COLO829 (cell line): ENCODE measurements at regions not wholly inside any gene's neighbourhood (a gene's known extent, or its start where the extent isn't known, plus 50 kb on each side); places are given as distances from the start of the nearest gene placed in this dataset.

Experiments used
- DNase-seq: peaks from one replicate; pipeline ENCODE4 v3.0.0; 2012; ENCODE audit warnings: low spot score

DNA sequence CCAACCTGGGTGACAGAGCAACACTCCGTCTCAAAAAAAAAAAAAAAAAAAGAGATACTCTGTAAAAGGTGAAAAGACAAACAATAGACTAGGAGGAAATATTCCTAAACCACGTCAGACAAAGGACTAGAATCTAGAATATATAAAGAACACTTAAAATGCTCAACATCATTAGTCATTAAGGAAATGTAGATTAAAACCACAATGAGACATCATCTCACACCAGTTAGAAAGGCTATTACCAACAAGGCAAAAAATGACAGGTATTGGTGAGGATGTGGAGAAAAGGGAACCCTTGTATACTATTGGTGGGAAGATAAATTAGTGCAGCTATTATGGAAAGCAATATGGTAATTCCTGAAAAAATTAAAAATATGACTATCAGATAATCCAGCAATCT, 903.1 kb upstream of the SOX9 start:
- no peak for DNase-seq

DNA sequence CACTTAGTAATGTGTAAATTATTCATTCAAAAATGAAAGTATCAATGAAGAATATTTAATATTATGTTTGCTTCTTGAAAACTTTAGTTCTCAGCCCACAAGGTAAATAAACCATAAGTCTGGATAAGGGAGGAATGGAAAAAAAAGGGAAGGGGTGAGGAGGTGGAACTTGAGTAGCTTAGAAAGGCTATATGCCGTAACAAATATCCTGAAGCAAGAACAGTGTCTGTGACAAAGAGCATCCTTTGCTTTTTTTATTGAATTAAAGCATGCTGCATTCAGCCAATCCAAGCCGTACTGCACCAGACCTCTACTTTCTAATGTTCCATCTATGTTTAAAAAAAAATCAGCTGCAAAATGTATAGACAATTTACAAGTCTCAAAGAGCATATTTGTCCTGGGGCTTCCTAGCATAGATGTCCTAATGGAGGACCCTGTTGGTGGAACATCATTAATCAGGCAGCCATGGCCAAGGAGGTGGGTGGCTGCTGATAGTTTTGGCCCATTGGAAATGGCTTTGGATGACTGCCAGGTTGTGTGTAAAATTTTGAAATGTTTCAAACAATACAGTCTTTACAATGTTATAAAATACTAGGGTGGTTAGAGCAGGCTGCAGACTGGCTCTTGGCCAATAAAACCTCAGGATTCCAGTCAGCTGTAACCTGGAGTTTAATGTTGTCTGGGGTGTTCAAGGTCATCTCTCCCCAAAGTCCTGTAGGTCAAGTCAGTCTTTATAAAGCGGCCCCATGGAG, 895.8 kb upstream of the SOX9 start:
- DNase-seq, result no peak

DNA sequence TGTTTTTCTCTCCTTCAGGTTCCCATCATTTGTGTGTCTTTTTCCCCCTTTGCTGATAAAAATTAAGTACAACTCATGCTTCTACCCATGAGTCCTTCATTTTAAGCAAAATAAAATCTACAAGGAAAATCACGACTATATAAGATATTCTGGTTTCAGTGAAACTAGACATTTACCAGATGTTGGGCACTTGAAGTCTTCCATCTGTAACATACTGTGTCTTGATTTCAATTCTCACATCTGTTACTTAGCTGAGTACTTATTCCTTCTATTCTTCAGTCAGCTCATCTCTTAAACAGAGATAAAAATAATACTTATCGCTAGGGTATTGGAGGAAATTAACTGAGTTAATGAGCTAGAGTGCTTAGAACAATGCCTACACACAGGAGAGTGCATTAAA, 893.0 kb upstream of the SOX9 start:
- no peak for DNase-seq

DNA sequence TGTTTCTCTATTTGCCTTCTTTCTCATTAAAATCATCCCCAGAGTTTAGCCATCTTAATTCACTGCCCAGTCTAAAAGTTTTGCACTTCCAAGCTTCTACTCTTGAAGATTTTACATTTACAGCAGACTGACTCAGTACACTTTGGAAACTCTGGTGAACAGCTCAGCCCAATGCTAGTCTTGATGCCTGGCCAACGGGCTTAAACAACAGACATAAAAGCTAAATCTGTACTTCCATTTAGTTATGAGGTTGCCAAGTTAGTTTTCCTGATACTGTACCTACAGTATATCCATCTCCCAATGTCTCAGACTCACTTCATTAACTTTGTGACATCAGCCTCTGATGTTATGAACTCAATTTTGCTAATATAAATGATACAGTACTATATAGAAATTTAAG, 891.8 kb upstream of the SOX9 start:
- DNase-seq, result no peak

DNA sequence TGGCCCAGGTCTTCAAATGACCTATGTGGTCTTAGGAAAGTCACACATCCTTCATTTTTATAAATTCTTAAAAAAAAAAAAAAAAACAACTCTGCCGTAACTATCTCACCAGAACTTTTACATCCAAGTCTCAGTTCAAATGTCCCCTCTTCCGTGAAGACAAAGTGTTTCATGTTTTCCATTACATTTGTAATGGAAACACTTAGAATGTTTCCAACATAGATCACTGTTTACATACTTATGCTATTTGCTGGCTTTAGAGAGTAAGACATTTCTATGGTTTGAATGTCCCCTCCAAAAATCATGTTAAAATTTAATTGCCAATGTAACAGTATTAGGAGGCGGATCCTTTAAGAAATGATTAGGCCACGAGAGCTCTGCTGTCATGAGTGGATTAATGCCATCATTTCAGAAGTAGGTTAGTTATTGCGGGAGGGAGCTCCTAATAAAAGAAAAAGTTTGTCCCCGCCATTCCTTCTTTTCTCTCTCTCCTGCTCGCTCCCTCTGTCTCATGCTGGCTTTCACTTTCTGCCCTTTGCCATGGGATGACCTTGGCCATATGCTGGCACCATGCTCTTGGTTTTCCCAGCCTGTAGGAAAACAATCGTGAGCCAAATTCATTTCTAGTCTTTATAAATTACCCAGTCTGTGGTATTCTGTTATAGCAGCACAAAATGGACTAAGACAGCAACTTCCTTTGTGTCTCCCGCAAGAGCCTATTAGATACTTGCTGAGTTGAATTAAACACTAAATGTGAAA, 887.8 kb upstream of the SOX9 start:
- DNase-seq, result no peak

DNA sequence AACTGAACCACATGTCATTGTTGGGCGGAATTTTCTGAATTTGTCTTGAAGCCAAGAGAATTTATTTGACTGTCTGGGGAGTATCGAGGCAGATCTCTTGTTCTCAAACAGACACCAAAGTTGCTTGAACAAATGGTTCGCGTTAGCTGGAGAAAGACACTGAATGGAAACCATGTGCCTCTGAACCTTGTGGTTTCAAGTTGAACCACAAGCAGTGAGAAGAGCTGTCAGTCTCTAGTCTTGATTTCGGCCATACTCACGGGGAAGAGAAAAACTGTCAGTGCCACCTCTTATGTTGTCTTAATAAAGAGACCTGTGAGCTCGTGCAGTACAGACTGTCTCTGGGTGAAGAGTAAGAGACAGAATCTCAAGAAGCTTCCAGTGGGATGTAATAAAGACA, 886.5 kb upstream of the SOX9 start:
- no peak for DNase-seq

DNA sequence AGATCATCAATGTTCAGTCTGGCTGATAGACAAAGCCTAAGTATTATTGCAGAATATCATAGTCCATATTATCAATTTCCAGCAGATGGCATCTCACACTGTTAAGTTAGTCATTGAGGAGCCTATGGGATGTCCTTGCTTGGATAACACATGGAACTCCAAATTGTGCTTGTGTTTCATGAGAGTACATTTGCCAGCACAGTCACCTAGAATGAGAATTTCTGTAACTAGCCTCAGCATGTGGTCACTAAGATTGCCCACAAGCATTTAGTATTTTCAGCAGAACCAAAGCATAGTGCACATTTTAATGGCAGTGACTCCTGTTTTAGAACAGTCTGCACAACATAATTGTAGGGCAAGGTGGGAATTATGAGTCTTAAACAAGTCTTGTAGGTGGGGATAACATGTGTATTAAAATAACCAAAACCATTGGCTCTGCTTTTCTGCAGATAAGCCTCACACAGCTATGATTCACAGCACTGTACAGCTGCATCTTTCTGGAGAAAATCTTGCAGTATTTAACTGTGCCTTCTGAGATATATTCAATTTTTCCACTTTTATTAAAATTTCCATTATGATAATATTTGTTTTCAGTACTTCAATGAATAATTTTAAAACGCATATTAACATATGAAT, 882.8 kb upstream of the SOX9 start:
- DNase-seq, result peak; percentile 2

DNA sequence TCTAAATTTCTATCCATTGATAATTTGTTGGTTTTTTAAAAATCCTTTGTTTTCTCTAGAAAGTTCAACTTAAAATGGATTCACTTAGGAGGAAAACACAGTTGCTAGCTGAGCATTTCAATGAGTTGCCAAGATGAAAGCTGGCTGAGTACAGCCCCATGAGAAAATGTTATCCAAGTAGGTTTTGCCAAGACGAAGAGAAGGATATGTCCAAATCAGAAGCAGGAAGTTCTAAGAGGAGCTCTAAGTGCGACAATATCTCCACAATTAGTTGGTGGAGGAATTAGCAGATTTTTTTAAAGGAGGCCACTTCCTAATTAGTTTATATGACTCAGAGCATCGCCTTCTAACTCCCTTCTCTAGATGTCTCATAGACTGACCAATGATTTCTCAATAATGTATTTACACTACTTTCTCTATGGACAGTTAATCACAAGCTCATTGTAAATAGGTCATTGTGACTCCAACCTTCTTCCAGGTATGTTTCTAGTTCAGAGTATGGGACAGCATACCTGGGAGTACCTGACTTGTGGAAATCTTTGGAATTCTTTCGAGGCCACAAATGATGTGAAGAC, 873.3 kb upstream of the SOX9 start:
- no peak for DNase-seq

DNA sequence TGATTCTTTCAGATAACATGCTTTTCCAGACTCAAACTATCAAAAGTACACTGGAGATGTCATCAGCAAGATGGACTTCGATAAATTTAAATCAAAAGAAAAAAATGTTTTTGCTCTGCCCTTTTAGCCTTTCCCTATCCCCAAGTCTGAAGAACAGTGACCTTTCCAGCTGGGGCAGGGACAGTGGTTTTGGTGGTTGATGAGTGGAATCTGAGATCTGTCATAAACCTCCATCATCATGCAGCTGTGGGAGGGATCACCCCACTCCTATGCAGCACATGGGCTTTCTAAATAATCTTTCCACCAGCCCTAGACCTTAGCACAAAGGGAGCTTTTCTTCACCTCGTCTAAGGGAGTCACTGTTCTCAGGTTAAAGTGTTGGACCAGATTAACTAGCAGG, 869.5 kb upstream of the SOX9 start:
- DNase-seq, result no peak

DNA sequence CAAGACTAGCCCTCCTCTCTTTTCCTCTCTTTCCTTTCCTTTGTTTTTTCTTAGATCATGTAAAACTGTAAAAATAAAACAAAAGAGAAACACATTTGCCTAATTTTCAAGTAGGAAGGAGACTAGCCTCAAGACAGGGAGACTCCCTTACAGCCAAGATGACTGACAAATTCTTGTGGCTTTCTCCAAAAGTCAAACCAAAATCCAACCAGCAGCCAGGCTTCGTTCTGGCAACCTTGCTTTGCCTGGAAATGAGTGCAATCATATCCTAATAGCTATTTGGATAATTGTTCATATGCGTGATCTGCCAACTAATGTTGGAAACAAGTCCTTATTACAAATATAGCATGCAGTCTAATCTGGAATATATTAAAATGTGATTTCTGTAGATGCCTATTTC, 868.9 kb upstream of the SOX9 start:
- DNase-seq, result no peak

DNA sequence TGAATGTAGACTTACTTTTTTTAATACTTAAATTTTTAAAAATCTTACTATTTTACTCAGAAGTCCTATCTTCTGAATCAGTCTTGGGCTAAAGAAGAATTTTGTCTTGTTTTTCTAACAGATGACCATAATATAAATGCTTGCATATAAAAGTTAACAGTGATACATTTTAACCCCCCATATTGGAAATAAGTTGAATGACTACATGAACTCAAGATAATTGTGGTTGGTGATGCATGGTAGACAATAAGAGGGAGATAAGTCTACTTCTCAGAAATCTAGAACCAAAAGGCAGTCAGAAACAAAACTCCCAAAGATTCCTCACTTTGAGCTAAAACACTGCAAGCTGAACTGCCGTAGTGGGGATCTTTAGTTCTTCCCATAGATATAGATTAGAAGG, 868.4 kb upstream of the SOX9 start:
- no peak for DNase-seq

DNA sequence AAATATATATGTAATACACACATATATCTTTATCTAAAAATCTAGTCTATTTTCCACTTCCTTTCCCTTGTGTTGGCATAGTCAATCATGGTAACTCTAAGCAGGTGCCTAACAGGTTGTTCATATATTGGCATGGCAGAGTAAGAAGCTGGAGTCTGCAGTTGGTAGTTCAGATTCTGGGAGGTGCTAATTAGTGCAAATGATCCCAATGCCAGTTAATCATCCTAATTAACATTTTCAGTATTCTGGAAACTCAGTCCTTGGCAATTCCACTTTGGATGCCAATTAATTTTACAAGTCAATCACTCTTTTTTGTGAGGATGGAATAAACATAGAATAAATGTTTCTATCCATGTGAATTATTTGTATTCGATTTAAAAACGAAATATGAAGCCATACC, 863.7 kb upstream of the SOX9 start:
- no peak for DNase-seq

DNA sequence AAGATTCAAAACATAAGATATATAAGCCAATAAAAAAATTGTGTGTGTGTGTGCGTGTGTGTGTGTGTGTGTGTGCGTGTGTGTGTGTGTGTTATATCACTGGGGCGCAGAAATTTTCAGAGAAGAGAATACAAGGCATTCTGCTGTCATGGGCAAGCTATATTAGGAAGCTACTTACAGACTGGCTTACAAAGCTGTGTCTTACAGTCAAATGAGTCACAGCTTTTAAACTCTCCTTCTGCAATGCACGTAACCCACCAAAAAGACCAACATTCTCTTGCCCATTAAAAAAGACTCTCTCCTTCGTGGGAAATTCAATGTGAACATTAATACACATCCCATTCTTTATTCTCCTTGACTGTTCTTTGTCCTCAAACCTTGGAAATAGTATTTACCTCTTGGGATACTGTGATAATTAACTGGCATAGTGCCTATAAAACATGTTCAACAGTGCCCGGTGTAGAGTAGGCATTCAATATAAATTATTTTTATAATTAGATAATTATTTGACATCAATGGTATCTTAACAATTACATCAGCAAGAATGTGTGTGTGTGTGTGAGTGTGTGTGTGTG, 860.4 kb upstream of the SOX9 start:
- DNase-seq, result peak; percentile 3

DNA sequence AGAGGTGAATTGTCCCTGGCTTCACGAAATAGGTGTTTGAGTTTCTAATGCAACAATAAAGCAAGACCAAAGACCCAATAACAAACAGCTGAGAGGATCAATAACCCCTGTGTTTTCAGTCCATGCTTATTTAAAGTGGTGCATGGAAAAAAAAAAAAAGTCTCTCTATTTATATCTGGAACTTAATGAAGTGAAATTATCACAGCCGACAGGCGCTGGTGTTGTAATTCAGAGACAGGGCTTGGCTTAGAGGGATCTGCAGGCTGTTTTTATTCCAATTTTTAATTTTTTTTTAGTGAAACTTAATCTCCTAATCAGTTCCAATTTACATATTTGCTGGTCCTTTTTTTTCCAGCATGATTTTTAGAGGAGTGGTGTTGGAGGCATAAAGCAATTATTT, 858.2 kb upstream of the SOX9 start:
- DNase-seq, result no peak

DNA sequence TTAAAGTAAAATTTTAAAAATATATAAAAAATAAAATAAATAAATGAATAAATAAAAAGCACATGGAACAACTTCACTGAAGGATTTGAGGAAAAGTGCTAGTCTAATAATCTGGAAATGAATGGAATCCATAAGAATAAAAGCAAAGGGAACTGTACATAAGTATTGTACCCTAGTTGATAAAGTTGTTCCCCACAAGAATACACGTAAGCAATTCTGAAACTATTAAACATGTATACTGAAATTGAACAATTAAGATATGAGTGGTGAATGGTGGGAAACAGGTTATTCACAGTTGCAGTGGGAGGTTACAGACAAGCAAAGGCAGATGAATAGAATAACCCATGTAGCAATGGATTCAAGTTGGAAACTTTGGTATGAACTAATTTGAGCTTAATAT, 853.2 kb upstream of the SOX9 start:
- DNase-seq, result no peak

DNA sequence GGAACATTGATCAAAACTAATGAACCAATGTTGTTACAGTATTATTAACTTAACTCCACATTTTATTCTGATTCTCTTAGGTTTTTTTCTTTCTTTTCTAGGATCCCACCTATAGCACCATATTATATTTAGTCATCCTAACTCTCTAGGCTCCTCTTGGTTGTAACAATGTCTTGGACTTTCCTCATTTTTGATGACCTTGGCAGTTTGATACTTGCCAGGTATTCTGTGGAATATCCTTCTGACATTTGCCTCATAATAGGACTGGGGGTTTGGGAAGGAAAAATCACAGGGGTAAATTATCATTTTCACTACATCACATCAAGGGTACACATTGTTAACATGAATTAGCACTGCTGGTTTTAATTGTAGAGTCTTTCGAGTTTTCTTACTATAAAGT, 851.6 kb upstream of the SOX9 start:
- DNase-seq, result no peak

DNA sequence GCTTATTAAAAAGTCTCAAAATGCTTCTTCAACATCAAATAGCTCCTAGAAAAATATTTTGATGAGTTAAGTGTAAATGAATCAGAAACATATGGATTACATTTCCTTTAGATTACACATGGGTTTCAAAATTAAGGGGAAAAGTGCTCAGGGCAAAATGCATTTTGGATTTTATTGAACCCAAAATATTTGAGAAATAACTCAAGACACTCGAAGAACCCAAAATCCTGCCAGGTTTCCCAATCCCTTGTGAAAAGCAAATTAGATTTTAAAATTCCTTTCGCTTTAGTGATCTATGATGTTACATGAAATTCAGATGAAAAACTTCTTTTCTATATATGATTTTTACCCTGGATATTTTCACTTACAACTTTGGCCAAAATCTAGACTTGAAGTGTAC, 847.4 kb upstream of the SOX9 start:
- DNase-seq, result no peak

DNA sequence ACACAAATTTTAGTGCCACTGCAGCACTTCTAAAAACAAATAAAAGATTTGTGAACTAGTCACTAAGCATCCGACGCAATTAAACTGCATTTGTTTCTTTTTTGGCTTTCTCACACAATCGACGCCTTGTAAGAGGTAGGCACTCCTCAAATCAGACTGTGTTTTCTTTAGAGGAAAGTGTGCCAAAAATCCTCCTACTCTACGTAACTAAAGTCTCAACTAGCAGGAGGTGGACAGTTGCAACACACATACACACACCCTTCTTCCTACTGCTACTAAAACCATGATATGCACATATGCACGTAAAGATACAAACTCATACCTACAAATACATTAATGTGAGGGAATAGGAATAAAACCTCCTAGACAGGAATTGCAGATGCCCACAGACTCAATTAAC, 844.7 kb upstream of the SOX9 start:
- no peak for DNase-seq

DNA sequence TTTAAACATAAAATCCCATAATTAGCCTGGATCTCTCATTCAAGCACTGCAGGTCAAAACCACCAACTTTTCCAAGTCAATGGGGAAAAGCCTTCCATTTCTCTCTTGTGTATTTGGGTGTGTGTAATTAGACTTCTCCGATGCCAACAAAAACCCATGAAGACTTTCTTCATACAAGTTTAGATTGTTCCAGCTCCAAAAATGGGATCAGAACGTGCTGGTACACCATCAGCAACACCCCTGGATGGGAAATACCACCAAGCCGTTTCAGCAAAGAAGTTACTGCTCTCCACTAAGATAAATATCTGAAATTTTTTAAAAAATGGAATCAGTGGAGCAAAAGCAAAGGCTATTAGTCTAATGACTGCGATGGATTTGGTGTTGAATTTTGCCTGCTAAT, 837.3 kb upstream of the SOX9 start:
- DNase-seq, result no peak

DNA sequence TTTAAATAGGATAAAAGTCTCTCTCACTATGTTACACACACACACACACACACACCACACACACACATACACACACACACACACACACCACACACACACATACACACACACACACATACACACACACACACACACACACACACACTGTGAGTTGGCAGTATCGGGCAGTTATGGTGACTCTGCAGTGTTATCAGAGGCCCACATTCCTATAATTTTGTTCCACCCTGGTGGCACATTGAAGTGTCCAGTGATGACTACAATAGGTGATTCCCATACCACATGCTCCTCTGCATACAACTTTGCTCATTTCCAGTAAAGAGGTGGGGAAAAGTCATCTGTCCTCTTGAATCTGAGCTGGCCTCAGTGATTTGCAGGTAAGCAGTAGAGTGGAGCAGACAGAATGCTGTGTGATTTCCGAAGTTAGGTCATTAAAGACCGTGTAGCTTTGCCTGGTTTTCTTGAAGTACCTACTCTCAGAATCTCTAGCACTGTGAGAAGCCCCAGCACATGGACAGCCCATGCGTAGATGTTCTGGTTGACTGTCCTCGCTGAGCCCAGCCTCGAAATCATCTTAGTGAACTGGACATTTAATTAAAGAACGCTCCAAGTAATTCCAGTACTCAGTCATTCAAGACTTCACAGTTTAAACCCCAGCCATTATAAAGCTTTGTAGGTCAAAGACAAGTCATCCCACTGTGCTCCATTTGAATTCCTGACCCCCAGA, 836.6 kb upstream of the SOX9 start:
- DNase-seq, result no peak

DNA sequence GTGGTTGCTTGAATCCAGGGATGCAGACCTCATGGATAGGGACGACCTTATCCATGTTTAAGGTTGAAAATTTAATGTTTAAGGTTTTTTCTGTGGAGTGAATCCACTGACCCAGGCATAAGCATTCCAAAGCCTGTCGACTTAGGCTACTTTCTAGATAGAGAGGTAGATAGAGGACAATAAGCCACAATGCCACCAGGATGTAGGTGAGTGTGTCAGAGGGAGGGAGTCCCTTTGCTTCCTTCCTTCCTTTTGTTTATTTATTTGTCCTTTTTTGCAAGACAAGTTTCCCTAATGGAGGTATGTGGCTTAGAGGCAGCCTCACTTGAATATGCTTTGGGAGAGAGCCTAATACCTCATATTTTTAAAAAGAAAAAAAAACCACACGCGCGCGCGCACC, 834.2 kb upstream of the SOX9 start:
- DNase-seq, result no peak
